ENCODE measurements at regions not wholly inside any gene's neighbourhood (a gene's known extent, or its start where the extent isn't known, plus 50 kb on each side); places are given as distances from the start of the nearest gene placed in this dataset.

GRCh38 chr12:91507754-91508153 is 325.1 kb upstream of the DCN start:
- no peak for TF ChIP-seq EZH2 (optimal IDR thresholded peaks at IDR 0.05; ENCODE audit: low read depth, low read length)
- TF ChIP-seq CTCF (IDR thresholded peaks at IDR 0.05; ENCODE audit: low read length): no peak
- TF ChIP-seq EZH2phosphoT487 (IDR thresholded peaks at IDR 0.05; ENCODE audit: low read length): no peak
